SW 1271 (cell line): ENCODE measurements at regions not wholly inside any gene's neighbourhood (a gene's known extent, or its start where the extent isn't known, plus 50 kb on each side); places are given as distances from the start of the nearest gene placed in this dataset.

Experiments
- DNase-seq, 2 experiments: peaks; one replicate each; lab custom pipeline; 2025; lab: John Stamatoyannopoulos, UW

- no peak for DNase-seq
Observed at GRCh38 chr2:60052601-60053000, 500.9 kb downstream of the BCL11A start.

DNA sequence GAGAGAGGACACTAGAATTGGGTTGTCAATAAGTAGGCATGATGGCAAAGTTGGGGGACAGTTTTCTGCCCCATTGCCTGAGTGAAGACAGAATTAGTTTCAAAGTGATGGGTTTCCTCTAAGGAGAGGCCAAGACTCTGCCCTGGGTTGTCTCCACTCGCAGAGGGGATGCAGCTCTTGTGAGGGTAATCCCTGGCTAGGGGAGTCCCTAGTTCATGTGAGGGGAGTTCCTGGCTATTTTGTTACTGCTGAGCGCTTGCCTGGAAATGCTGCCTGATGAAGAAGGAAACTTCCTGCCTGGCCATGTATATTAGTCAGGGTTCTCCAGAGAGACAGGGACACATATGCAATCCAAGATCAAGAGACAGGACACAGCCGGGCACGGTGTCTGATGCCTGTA lies 501.5 kb downstream of the BCL11A start:
- no peak for DNase-seq

- DNase-seq = no peak
Observed at GRCh38 chr2:60047944-60048525, 505.4 kb downstream of the BCL11A start.

DNA sequence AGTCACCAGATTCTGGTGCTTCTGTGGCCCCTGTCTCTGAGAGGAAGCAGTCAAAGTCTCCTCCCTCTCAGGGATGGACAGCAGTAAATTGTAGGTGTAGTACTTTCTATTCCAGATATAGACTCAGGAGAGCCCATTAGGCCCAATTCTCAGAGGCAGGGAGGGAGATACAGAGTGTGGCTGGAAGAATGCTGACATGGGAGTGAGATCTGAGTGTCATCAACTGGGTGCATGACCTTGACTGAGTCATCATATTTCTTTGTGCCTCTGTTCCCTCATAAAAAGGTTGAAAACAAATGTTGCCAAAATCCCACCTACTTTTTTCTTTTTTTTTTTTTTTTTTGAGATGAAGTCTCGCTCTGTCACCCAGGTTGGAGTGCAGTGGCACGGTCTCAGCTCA lies 506.1 kb downstream of the BCL11A start:
- no peak for DNase-seq

DNA sequence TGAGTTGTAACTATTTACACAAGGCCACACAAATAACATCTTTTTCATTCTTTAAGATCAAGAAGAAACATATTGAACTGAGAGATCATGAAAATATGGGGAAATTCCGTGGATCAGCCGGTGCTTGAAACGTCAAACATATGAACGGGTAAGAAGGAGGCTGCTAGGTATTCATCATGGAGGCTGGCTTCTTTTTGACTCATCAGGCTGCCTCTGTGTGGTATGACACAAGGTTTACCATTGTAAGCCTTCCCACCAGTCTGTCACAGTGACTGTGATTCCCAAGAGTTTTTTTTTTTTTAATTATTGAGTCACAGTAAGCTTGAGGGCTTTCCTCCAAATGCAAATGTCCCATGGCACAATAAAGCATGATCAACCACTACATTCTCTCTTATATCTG lies 506.9 kb downstream of the BCL11A start:
- no peak for DNase-seq

DNA sequence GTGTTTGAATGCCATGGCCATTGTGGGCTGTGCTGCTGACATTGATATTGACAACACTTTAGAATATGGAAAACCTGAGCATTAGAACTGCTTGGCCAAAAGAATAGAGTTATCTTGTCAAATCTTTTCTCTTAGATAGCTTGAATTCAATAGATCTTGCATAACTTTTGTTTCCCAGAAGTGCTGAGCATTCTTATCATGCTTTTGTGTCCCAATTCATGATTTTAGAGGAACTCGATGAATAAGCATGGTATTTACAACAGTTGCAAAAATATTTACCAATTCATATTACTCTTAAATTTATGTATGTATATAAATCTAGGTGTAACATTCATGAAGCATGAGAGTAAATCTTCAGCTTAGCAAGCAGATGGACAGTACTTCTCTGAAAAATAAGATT lies 508.0 kb downstream of the BCL11A start:
- no peak for DNase-seq

DNA sequence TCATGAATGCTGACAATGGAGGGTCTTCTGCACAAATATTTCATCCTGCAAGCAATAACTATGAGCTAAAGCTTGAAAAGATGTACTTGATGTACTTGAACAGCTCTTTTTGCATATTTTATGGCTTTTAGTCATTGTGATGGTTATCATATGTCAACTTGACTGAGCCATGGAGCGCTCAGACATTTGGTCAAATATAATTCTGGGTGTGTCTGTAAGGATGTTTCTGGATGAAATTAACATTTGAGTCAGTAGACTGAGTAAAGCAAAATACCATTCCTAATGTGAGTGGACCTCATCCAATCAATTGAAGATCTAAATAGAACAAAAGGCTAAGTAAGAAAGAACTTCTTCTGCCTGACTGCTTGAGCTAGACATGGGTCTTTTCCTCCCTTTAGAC lies 509.0 kb downstream of the BCL11A start:
- DNase-seq = no peak

- no peak for DNase-seq
Observed at GRCh38 chr2:60042023-60042422, 511.4 kb downstream of the BCL11A start.

- no peak for DNase-seq
Observed at GRCh38 chr2:60033325-60033724, 520.1 kb downstream of the BCL11A start.

- DNase-seq = no peak
Observed at GRCh38 chr2:60029566-60029883, 523.9 kb downstream of the BCL11A start.

DNA sequence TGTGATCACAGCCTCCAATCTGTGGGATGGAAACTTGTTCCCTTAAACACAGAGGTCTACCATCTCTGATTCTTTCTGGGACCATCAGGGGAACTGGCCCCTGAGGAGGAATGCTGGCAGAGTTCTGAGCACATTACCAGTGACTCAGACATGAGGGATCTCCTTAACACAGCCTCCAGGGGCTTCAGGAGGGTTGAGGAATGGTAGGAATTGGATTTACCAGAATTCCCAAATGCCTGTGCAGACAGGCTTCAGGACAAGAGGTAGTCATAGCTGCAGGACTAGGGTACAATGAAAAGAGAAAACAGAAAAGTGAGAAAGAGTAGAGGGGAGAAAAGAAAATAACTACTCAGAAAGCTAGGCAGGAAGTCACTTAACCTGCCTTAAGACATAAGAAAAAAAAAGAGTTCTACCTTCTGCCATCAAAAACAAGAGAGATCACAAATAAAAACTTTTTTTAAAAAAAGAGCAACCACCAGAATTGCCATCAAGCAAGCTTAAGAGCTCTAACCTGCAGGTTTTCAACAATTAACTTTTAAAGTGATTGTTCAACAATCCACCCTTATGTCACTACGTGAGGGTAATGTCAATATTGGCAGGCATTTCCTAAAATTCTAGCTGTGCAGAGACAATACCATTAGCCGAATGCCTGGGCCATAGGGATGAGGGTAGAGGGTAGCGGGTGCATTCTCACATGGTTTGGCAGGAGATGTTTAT lies 524.4 kb downstream of the BCL11A start:
- DNase-seq = no peak

DNA sequence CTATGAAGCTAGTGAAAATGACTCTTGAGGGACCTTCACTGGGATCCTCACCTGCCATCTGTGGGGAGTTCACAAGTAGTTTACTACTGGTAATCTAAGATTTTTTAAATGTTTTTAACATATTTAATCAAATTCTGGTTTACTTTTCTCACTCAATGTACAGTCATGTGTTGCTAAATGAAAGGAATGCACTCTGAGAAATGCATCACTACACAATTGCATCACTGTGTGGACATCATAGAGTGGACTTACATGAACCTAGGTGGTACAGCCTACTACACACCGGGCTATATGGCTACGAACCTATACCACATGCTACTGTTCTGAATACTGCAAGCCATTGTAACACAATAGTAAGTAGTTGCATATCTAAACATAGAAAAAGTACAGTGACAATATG lies 528.0 kb downstream of the BCL11A start:
- DNase-seq = no peak

GRCh38 chr2:60023256-60023985 lies 530.0 kb downstream of the BCL11A start:
- DNase-seq = no peak

DNA sequence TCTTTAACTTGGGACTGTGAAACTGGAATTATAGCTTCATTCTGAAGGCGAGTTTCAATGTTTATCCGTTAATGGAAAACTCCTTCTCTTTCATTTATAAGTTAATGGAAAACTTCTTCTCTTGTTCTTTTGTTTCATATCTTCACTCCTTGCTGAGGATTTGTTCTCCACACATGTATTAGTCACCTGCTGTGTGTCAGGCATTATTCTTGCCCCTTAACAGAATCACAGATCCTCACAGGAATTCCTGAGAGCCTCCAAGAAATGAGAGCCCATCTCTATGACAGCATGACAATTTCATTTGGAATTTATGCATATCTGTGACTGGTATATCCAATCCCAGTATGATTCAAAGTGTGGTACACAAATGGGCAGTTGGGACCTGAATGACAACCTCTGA lies 545.8 kb downstream of the BCL11A start:
- no peak for DNase-seq

DNA sequence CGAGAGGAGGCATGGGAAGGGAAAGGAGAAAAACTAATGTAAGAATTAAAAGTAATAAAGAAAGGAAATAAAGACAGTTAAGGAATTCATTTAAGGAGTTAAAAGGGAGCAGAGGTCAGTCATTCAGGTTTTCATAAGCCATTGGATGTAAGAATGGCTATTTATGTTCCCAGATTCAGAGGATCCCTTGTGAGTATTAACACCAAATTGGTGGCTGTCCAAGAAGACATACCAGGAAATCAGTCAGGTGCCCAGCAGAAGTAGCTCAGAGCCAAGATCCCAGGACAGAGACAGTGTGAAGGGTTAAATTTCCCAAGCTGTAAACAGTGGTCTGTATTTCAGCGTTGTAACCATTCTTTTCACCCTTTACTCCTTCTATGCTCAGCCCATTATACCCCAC lies 550.4 kb downstream of the BCL11A start:
- DNase-seq = no peak

GRCh38 chr2:60002183-60002867 lies 551.1 kb downstream of the BCL11A start:
- DNase-seq = no peak

GRCh38 chr2:60000686-60001085 lies 552.8 kb downstream of the BCL11A start:
- DNase-seq = no peak

- no peak for DNase-seq
Observed at GRCh38 chr2:59998324-59998723, 555.1 kb downstream of the BCL11A start.

- DNase-seq = no peak
Observed at GRCh38 chr2:59997371-59997770, 556.1 kb downstream of the BCL11A start.

GRCh38 chr2:59996855-59997254 lies 556.6 kb downstream of the BCL11A start:
- no peak for DNase-seq

- no peak for DNase-seq
Observed at GRCh38 chr2:59993726-59994125, 559.7 kb downstream of the BCL11A start.

DNA sequence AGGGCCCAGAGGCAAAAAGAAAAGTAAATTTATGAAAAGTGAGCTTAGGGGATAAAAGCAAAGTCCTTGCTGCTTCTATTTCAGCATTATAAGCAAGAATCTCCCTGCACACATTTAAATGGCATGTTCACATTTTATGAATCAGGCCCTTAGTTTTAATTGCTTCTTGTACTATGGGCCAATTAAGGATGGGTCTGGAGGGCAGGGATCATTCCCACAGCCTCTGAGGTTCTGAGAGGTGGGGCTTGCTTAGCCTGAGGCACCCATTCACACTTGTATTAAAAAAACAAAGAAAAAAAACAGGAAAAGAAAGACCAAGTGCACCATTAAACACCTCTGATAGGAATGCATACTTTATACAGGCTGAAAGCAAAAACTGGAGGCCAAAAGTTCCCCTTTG lies 565.1 kb downstream of the BCL11A start:
- DNase-seq = no peak

- DNase-seq = no peak
Observed at GRCh38 chr2:59986511-59986910, 566.9 kb downstream of the BCL11A start.
